ENCODE measurements at regions not wholly inside any gene's neighbourhood (a gene's known extent, or its start where the extent isn't known, plus 50 kb on each side); places are given as distances from the start of the nearest gene placed in this dataset.

- Histone ChIP-seq H3K4me3 (ENCODE audit: low read length) (no peak overlapping the region), H3K9me3 (replicated peaks; ENCODE audit: low read length) (no peaks in the 10 kb centered on the region), H3K4me2 (ENCODE audit: low read length) (no peak overlapping the region), H3K36me3 (ENCODE audit: insufficient read depth, low read length) (no peaks in the 10 kb centered on the region), H3K4me1 (ENCODE audit: control insufficient read depth, insufficient read depth, low read length) (peaks cover 3% of the 10 kb centered on the region), H3K9ac (ENCODE audit: low read depth, low read length) (no peak overlapping the region), H3K27me3 (ENCODE audit: control insufficient read depth, insufficient read depth, low read length) (no peaks in the 10 kb centered on the region)
Measured at GRCh38 chr10:44773565-44773964, 137.6 kb upstream of the TMEM72 start.

DNA sequence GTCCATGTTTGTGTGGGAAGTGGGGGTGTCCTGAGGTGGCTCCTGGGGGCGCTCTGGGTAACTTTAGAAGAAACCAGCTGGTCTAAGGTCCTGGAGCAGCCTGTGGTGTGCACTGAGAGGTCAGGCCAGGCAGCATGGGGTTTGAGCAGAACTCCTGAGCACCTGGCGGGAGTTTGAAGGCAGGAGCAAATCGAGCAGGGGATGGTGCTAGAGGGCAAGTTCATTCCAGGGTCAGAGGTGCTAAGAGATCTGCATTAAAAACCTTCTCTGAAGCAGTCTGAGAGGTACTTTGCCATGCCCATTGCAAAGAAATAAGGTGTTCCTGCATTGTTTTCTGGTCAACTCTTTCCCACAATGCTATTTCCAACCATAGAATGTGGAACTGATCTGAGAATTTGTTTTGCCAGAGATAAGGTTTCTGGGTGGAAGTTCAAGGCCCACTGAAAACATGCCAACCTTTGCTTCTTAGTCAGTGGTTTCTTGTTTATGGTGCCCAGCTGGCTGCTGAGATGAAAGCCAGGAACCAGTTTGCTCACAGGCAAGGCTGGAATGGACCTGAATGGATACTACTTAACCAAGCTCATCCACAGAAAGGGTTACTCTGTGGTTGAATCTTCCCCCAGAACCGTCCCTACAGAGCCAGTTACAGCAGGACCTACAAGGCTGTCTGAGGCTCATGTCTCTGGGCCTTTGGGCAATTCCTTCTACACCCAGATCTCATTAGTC lies 136.3 kb upstream of the TMEM72 start:
- no peak overlapping the region for H3K4me3 ChIP-seq (ENCODE audit: low read length)
- no peak overlapping the region for H3K4me2 ChIP-seq (ENCODE audit: low read length)
- H3K9me3 ChIP-seq (replicated peaks; ENCODE audit: low read length), result no peaks in the 10 kb centered on the region
- no peak overlapping the region for H3K9ac ChIP-seq (ENCODE audit: low read depth, low read length)
- H3K36me3 ChIP-seq (ENCODE audit: insufficient read depth, low read length), result no peaks in the 10 kb centered on the region
- H3K4me1 ChIP-seq (ENCODE audit: control insufficient read depth, insufficient read depth, low read length), result no peaks in the 10 kb centered on the region
- H3K27me3 ChIP-seq (ENCODE audit: control insufficient read depth, insufficient read depth, low read length), result no peaks in the 10 kb centered on the region

- Histone ChIP-seq H3K27me3 (ENCODE audit: control insufficient read depth, insufficient read depth, low read length) (no peaks in the 10 kb centered on the region), H3K4me2 (ENCODE audit: low read length) (no peak overlapping the region), H3K4me3 (ENCODE audit: low read length) (no peak overlapping the region), H3K4me1 (ENCODE audit: control insufficient read depth, insufficient read depth, low read length) (no peaks in the 10 kb centered on the region), H3K9ac (ENCODE audit: low read depth, low read length) (no peak overlapping the region), H3K36me3 (ENCODE audit: insufficient read depth, low read length) (no peaks in the 10 kb centered on the region), H3K9me3 (replicated peaks; ENCODE audit: low read length) (no peaks in the 10 kb centered on the region)
Measured at GRCh38 chr10:44775402-44775741, 135.8 kb upstream of the TMEM72 start.

DNA sequence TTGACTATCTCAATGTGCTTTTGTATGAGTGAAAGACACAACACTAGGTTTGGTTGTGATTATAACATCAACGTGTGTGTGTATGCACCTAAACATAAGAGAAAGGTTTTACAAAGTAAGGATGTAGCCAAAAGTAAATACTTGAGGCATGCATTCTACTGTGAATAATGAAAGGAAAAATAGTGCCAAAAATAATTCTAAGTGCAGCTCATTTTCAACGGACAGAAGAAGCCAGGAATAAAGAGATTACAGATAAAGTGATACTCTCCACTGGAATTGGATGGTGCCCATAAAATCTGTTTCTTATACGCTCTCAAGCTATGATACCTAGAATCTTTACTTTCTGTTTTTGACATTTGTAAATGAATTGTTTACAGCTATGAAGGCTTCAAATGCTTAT lies 135.0 kb upstream of the TMEM72 start:
- H3K36me3 ChIP-seq (ENCODE audit: insufficient read depth, low read length), result no peaks in the 10 kb centered on the region
- no peaks in the 10 kb centered on the region for H3K9me3 ChIP-seq (replicated peaks; ENCODE audit: low read length)
- H3K4me2 ChIP-seq (ENCODE audit: low read length), result no peak overlapping the region
- H3K4me3 ChIP-seq (ENCODE audit: low read length), result no peak overlapping the region
- no peak overlapping the region for H3K9ac ChIP-seq (ENCODE audit: low read depth, low read length)
- H3K4me1 ChIP-seq (ENCODE audit: control insufficient read depth, insufficient read depth, low read length), result no peaks in the 10 kb centered on the region
- H3K27me3 ChIP-seq (ENCODE audit: control insufficient read depth, insufficient read depth, low read length), result no peaks in the 10 kb centered on the region

DNA sequence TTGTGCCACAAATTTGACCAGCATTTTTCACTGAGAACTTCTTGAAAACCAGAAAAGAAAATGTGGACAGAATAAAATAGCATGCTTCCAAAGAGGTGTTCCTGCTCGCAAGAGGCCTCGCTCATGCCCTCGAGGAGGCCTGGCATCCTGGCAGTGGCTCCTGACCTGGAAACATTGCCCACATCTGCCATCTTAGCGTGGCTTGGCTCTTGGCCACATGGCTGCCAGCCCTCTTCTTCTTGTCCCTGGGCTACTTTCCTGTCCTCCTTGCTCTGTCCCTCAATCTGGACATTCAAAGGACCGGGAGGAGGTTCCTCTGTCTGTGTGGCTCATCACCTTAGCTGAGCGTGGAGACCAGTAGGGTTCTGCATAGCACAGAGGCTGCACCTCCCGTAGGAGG lies 131.6 kb upstream of the TMEM72 start:
- H3K4me2 ChIP-seq (ENCODE audit: low read length), result no peak overlapping the region
- peaks cover 14% of the 10 kb centered on the region for H3K27me3 ChIP-seq (ENCODE audit: control insufficient read depth, insufficient read depth, low read length)
- no peak overlapping the region for H3K9ac ChIP-seq (ENCODE audit: low read depth, low read length)
- no peak overlapping the region for H3K4me3 ChIP-seq (ENCODE audit: low read length)
- H3K4me1 ChIP-seq (ENCODE audit: control insufficient read depth, insufficient read depth, low read length), result no peaks in the 10 kb centered on the region
- no peaks in the 10 kb centered on the region for H3K36me3 ChIP-seq (ENCODE audit: insufficient read depth, low read length)
- H3K9me3 ChIP-seq (replicated peaks; ENCODE audit: low read length), result no peaks in the 10 kb centered on the region

- H3K9me3 ChIP-seq (replicated peaks; ENCODE audit: low read length), result no peaks in the 10 kb centered on the region
- H3K4me2 ChIP-seq (ENCODE audit: low read length), result no peak overlapping the region
- H3K36me3 ChIP-seq (ENCODE audit: insufficient read depth, low read length), result no peaks in the 10 kb centered on the region
Measured at GRCh38 chr10:44780426-44780825, 130.7 kb upstream of the TMEM72 start.

DNA sequence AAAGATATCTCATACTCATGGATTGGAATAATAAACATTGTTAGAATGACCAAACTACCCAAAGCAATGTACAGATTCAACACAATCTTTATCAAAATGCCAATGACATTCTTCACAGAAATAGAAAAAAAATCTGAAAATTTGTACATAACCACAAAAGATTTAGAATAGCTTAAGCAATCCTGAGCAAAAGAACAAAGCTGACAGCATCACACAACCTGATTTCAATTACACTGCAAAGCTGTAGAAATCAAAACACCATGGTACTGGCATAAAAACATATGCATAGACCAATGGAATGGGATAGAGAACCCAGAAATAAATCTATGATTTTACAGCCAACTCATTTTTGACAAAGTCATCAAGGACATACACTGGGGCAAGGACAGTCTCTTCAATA lies 130.0 kb upstream of the TMEM72 start:
- peaks cover 21% of the 10 kb centered on the region for H3K27me3 ChIP-seq (ENCODE audit: control insufficient read depth, insufficient read depth, low read length)
- no peaks in the 10 kb centered on the region for H3K4me1 ChIP-seq (ENCODE audit: control insufficient read depth, insufficient read depth, low read length)
- no peak overlapping the region for H3K4me2 ChIP-seq (ENCODE audit: low read length)
- no peak overlapping the region for H3K9ac ChIP-seq (ENCODE audit: low read depth, low read length)
- no peaks in the 10 kb centered on the region for H3K9me3 ChIP-seq (replicated peaks; ENCODE audit: low read length)
- H3K36me3 ChIP-seq (ENCODE audit: insufficient read depth, low read length), result no peaks in the 10 kb centered on the region
- H3K4me3 ChIP-seq (ENCODE audit: low read length), result no peak overlapping the region

More at GRCh38 chr10:44780426-44780825, 130.7 kb upstream of the TMEM72 start:
- H3K4me3 ChIP-seq (ENCODE audit: low read length), result no peak overlapping the region
- H3K4me1 ChIP-seq (ENCODE audit: control insufficient read depth, insufficient read depth, low read length), result no peaks in the 10 kb centered on the region
- peaks cover 20% of the 10 kb centered on the region for H3K27me3 ChIP-seq (ENCODE audit: control insufficient read depth, insufficient read depth, low read length)
- H3K9ac ChIP-seq (ENCODE audit: low read depth, low read length), result no peak overlapping the region

DNA sequence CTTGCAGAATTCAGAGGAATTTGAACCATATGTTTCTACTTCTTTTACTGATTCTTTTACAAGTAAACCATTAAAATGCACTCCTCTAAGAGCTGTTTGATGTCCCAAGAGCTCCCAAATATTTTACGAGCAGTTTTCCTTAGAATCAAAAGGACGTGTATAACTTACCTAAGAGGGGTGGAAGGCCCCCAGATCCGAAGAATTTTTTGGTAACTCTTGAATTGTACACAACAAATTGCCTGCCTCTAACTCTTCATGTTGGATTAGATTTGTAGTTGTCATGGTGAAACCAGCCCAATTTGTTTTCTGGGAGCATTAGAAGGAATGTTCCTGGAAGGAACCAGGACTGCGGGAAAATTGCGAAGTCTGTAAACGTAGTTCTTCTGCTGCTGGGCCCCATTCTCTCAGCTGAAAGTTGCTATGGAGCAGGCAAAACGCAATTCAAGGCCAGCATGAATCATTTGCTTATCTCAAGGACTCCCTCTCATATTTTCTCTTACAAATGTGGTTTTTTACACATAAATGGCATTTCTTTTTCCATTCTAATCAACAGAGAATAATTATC lies 124.8 kb upstream of the TMEM72 start:
- Histone ChIP-seq H3K4me1 (ENCODE audit: control insufficient read depth, insufficient read depth, low read length) (no peaks in the 10 kb centered on the region), H3K9ac (ENCODE audit: low read depth, low read length) (no peak overlapping the region), H3K4me3 (ENCODE audit: low read length) (no peak overlapping the region)

GRCh38 chr10:44787480-44788075 lies 123.6 kb upstream of the TMEM72 start:
- H3K27me3 ChIP-seq (ENCODE audit: control insufficient read depth, insufficient read depth, low read length), result peaks cover 36% of the 10 kb centered on the region
- H3K9me3 ChIP-seq (replicated peaks; ENCODE audit: low read length), result no peaks in the 10 kb centered on the region
- H3K4me1 ChIP-seq (ENCODE audit: control insufficient read depth, insufficient read depth, low read length), result no peaks in the 10 kb centered on the region
- H3K36me3 ChIP-seq (ENCODE audit: insufficient read depth, low read length), result no peaks in the 10 kb centered on the region
- H3K4me2 ChIP-seq (ENCODE audit: low read length), result no peak overlapping the region
- no peak overlapping the region for H3K9ac ChIP-seq (ENCODE audit: low read depth, low read length)
- no peak overlapping the region for H3K4me3 ChIP-seq (ENCODE audit: low read length)

More for the DNA sequence above, 124.8 kb upstream of the TMEM72 start:
- Histone ChIP-seq H3K9me3 (replicated peaks; ENCODE audit: low read length) (no peaks in the 10 kb centered on the region), H3K27me3 (ENCODE audit: control insufficient read depth, insufficient read depth, low read length) (peaks cover 31% of the 10 kb centered on the region), H3K36me3 (ENCODE audit: insufficient read depth, low read length) (no peaks in the 10 kb centered on the region), H3K4me2 (ENCODE audit: low read length) (no peak overlapping the region)

GRCh38 chr10:44788147-44789129 lies 122.7 kb upstream of the TMEM72 start:
- Histone ChIP-seq H3K9ac (ENCODE audit: low read depth, low read length) (no peak overlapping the region), H3K36me3 (ENCODE audit: insufficient read depth, low read length) (no peaks in the 10 kb centered on the region), H3K4me2 (ENCODE audit: low read length) (no peak overlapping the region), H3K9me3 (replicated peaks; ENCODE audit: low read length) (no peaks in the 10 kb centered on the region), H3K4me3 (ENCODE audit: low read length) (no peak overlapping the region), H3K27me3 (ENCODE audit: control insufficient read depth, insufficient read depth, low read length) (peaks cover 35% of the 10 kb centered on the region), H3K4me1 (ENCODE audit: control insufficient read depth, insufficient read depth, low read length) (no peaks in the 10 kb centered on the region)

- no peaks in the 10 kb centered on the region for H3K4me1 ChIP-seq (ENCODE audit: control insufficient read depth, insufficient read depth, low read length)
- no peaks in the 10 kb centered on the region for H3K36me3 ChIP-seq (ENCODE audit: insufficient read depth, low read length)
- H3K27me3 ChIP-seq (ENCODE audit: control insufficient read depth, insufficient read depth, low read length), result peaks cover 21% of the 10 kb centered on the region
- no peak overlapping the region for H3K4me3 ChIP-seq (ENCODE audit: low read length)
- H3K9me3 ChIP-seq (replicated peaks; ENCODE audit: low read length), result no peaks in the 10 kb centered on the region
- no peak overlapping the region for H3K4me2 ChIP-seq (ENCODE audit: low read length)
- no peak overlapping the region for H3K9ac ChIP-seq (ENCODE audit: low read depth, low read length)
Measured at GRCh38 chr10:44792119-44792775, 118.9 kb upstream of the TMEM72 start.
